OCI-LY1 (cell line): ENCODE measurements at regions not wholly inside any gene's neighbourhood (a gene's known extent, or its start where the extent isn't known, plus 50 kb on each side); places are given as distances from the start of the nearest gene placed in this dataset.
"Not testable (repeated sequence)": the region's sequence is repeated elsewhere in the genome, so short reads cannot be mapped to it uniquely, and the experiment has no call there.

ENCODE experiments used
- H2AFZ ChIP-seq: fragments of 200-600 bp; sonication (generic), shearing (Covaris generic); 2 replicates; pipeline ENCODE4 v1.6.0; 2014; ENCODE audit warnings: antibody characterized with exemption, mild to moderate bottlenecking, low read length
- H3F3A ChIP-seq: fragments of 200-600 bp; sonication (generic), shearing (Covaris generic); 2 replicates; pipeline ENCODE4 v1.6.0; 2014; ENCODE audit warnings: mild to moderate bottlenecking, antibody characterized with exemption, low read length, moderate library complexity; ENCODE audit not compliant: insufficient read depth
- H3K27ac ChIP-seq: fragments of 200-600 bp; sonication (generic); 2 replicates; pipeline ENCODE4 v1.5.1; 2014; ENCODE audit warnings: low read length, mixed run types, mild to moderate bottlenecking, low read depth; ENCODE audit not compliant: poor library complexity, severe bottlenecking
- H3K27me3 ChIP-seq: fragments of 200-600 bp; sonication (generic); 2 replicates; pipeline ENCODE4 v1.6.0; 2014; ENCODE audit warnings: antibody characterized with exemption, mild to moderate bottlenecking, low read length, moderate library complexity; ENCODE audit not compliant: insufficient read depth
- H3K36me3 ChIP-seq: fragments of 200-600 bp; sonication (generic); 2 replicates; pipeline ENCODE4 v1.6.1; 2014; ENCODE audit warnings: mild to moderate bottlenecking, antibody characterized with exemption, low read length, moderate library complexity, mixed read lengths; ENCODE audit not compliant: insufficient read depth
- H3K4me1 ChIP-seq: fragments of 200-600 bp; sonication (generic); 2 replicates; pipeline ENCODE4 v1.5.1; 2014; ENCODE audit warnings: mild to moderate bottlenecking, low read length, moderate library complexity; ENCODE audit not compliant: insufficient read depth, severe bottlenecking
- H3K4me2 ChIP-seq: fragments of 200-600 bp; sonication (generic), shearing (Covaris generic); 2 replicates; pipeline ENCODE4 v1.6.1; 2014; ENCODE audit warnings: low read length
- H3K4me3 ChIP-seq: fragments of 200-600 bp; sonication (generic); 2 replicates; pipeline ENCODE4 v1.5.1; 2014; ENCODE audit warnings: low read length, low read depth, mild to moderate bottlenecking, mixed read lengths; ENCODE audit not compliant: poor library complexity, severe bottlenecking
- H3K79me2 ChIP-seq: fragments of 200-600 bp; shearing (Covaris generic); 2 replicates; pipeline ENCODE4 v1.6.1; 2016; ENCODE audit warnings: mixed run types, low read length, mixed read lengths; ENCODE audit not compliant: insufficient read depth
- H3K9ac ChIP-seq: fragments of 200-600 bp; sonication (generic), shearing (Covaris generic); 2 replicates; pipeline ENCODE4 v1.6.1; 2014; ENCODE audit warnings: mild to moderate bottlenecking, low read length, mixed read lengths
- H3K9me2 ChIP-seq: fragments of 200-600 bp; sonication (generic), shearing (Covaris generic); 2 replicates; pipeline ENCODE4 v1.6.1; 2014; ENCODE audit warnings: low read depth, mild to moderate bottlenecking, low read length, mixed read lengths
- H3K9me3 ChIP-seq: fragments of 200-600 bp; shearing (Covaris generic); 2 replicates; pipeline ENCODE4 v1.6.1; 2014; ENCODE audit warnings: low read length, mixed read lengths
- H4K20me1 ChIP-seq: fragments of 200-600 bp; sonication (generic), shearing (Covaris generic); 2 replicates; pipeline ENCODE4 v1.6.0; 2016; ENCODE audit warnings: mild to moderate bottlenecking, low read length; ENCODE audit not compliant: insufficient read depth
- EZH2 ChIP-seq: fragments of 200-600 bp; sonication (generic), shearing (Covaris generic); IDR thresholded peaks from 2 replicates; pipeline ENCODE4 v1.8.0; 2017; ENCODE audit warnings: borderline replicate concordance, mixed run types, mild to moderate bottlenecking, antibody characterized with exemption, low read length, moderate library complexity, mixed read lengths
- TF ChIP-seq, protein P1 (sequence below): fragments of 200-600 bp; sonication (generic), shearing (Covaris generic); IDR thresholded peaks from 2 replicates; pipeline ENCODE4 v1.5.1; 2017; ENCODE audit warnings: mild to moderate bottlenecking, antibody characterized with exemption, low read length, moderate library complexity, mixed read lengths

GRCh38 chr20:52305024-52305645, 113.6 kb upstream of the ZFP64 start:
- Histone ChIP-seq H3K9me2 (no peaks in the 10 kb centered on the region), H3K9ac (no peak overlapping the region), H2AFZ (no peak overlapping the region), H3K27me3 (no peaks in the 10 kb centered on the region), H4K20me1 (no peaks in the 10 kb centered on the region), H3K36me3 (no peaks in the 10 kb centered on the region), H3K4me1 (no peaks in the 10 kb centered on the region), H3K4me2 (no peak overlapping the region), H3K27ac (no peak overlapping the region), H3K9me3 (no peaks in the 10 kb centered on the region), H3F3A (no peaks in the 10 kb centered on the region), H3K79me2 (no peaks in the 10 kb centered on the region), H3K4me3 (no peak overlapping the region)
- TF ChIP-seq, protein P1, sequence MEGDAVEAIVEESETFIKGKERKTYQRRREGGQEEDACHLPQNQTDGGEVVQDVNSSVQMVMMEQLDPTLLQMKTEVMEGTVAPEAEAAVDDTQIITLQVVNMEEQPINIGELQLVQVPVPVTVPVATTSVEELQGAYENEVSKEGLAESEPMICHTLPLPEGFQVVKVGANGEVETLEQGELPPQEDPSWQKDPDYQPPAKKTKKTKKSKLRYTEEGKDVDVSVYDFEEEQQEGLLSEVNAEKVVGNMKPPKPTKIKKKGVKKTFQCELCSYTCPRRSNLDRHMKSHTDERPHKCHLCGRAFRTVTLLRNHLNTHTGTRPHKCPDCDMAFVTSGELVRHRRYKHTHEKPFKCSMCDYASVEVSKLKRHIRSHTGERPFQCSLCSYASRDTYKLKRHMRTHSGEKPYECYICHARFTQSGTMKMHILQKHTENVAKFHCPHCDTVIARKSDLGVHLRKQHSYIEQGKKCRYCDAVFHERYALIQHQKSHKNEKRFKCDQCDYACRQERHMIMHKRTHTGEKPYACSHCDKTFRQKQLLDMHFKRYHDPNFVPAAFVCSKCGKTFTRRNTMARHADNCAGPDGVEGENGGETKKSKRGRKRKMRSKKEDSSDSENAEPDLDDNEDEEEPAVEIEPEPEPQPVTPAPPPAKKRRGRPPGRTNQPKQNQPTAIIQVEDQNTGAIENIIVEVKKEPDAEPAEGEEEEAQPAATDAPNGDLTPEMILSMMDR = no peak
- no peak for TF ChIP-seq EZH2

- no peak overlapping the region for H3K4me3 ChIP-seq
- no peaks in the 10 kb centered on the region for H3K36me3 ChIP-seq
- no peaks in the 10 kb centered on the region for H3F3A ChIP-seq
- H3K4me1 ChIP-seq = no peaks in the 10 kb centered on the region
- no peak overlapping the region for H3K27ac ChIP-seq
- TF ChIP-seq, protein P1 = no peak
- no peak for TF ChIP-seq EZH2
- H3K9me3 ChIP-seq = no peaks in the 10 kb centered on the region
- H3K27me3 ChIP-seq = no peaks in the 10 kb centered on the region
- no peaks in the 10 kb centered on the region for H3K79me2 ChIP-seq
- no peak overlapping the region for H3K9ac ChIP-seq
- no peaks in the 10 kb centered on the region for H3K9me2 ChIP-seq
- H3K4me2 ChIP-seq = no peak overlapping the region
- no peak overlapping the region for H2AFZ ChIP-seq
- no peaks in the 10 kb centered on the region for H4K20me1 ChIP-seq
These were observed 111.8 kb upstream of the ZFP64 start for GRCh38 chr20:52303281-52303950.

GRCh38 chr20:52302736-52303135, 111.2 kb upstream of the ZFP64 start:
- H4K20me1 ChIP-seq = no peaks in the 10 kb centered on the region
- no peaks in the 10 kb centered on the region for H3K79me2 ChIP-seq
- H3K9me2 ChIP-seq = no peaks in the 10 kb centered on the region
- H2AFZ ChIP-seq = no peak overlapping the region
- no peak overlapping the region for H3K9ac ChIP-seq
- H3K9me3 ChIP-seq = no peaks in the 10 kb centered on the region
- H3K4me1 ChIP-seq = no peaks in the 10 kb centered on the region
- no peaks in the 10 kb centered on the region for H3F3A ChIP-seq
- H3K4me3 ChIP-seq = no peak overlapping the region
- TF ChIP-seq EZH2 = no peak
- TF ChIP-seq, protein P1 = no peak
- no peak overlapping the region for H3K4me2 ChIP-seq
- no peak overlapping the region for H3K27ac ChIP-seq
- no peaks in the 10 kb centered on the region for H3K36me3 ChIP-seq
- H3K27me3 ChIP-seq = no peaks in the 10 kb centered on the region

GRCh38 chr20:52302051-52302450, 110.5 kb upstream of the ZFP64 start:
- H4K20me1 ChIP-seq, H3K9ac ChIP-seq, H3K79me2 ChIP-seq, H3K9me3 ChIP-seq, H3K4me2 ChIP-seq, H3K36me3 ChIP-seq, H3K27me3 ChIP-seq, H2AFZ ChIP-seq, H3K4me3 ChIP-seq, H3F3A ChIP-seq, H3K9me2 ChIP-seq, H3K4me1 ChIP-seq, H3K27ac ChIP-seq: not testable (repeated sequence)
